Activated CD4-positive, alpha-beta T cell treated with anti-CD3 and anti-CD28 coated beads for 1 hour (primary cell): ENCODE measurements at regions not wholly inside any gene's neighbourhood (a gene's known extent, or its start where the extent isn't known, plus 50 kb on each side); places are given as distances from the start of the nearest gene placed in this dataset.

Experiments
- DNase-seq: peaks from one replicate; pipeline ENCODE4 v3.0.0-alpha.2; 2020

GRCh38 chrX:109843963-109844751 is 111.1 kb upstream of the ACSL4 start:
- DNase-seq, result no peak

GRCh38 chrX:109844986-109845385 is 111.9 kb upstream of the ACSL4 start:
- DNase-seq, result no peak

DNA sequence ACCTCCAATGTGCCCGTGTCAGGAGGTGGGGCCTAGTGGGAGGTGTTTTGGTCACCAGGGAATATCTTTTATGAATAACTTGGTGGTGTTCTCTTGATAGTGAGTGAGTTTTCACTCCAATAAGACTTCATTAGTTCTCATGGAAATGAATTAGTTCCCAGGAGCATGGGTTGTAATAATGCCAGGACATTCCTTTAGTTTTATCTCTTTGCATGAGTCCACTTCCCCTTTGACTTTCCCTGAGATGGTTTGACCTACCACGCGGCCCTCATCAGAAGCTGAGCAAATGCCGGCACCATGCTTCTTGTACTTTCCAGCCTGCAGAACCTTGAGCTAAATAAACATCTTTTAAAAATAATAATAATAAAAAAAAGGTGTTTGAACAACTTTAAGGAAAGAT is 112.9 kb upstream of the ACSL4 start:
- no peak for DNase-seq

- DNase-seq, result no peak
Measured at GRCh38 chrX:109847257-109848187, 114.5 kb upstream of the ACSL4 start.

GRCh38 chrX:109848461-109849050 is 115.5 kb upstream of the ACSL4 start:
- DNase-seq, result no peak

GRCh38 chrX:109854096-109854495 is 121.0 kb upstream of the ACSL4 start:
- no peak for DNase-seq

GRCh38 chrX:109855501-109855900 is 122.4 kb upstream of the ACSL4 start:
- DNase-seq, result no peak

- DNase-seq, result no peak
Measured at GRCh38 chrX:109856974-109857373, 123.9 kb upstream of the ACSL4 start.

- no peak for DNase-seq
Measured at GRCh38 chrX:109857584-109858228, 124.6 kb upstream of the ACSL4 start.

- no peak for DNase-seq
Measured at GRCh38 chrX:109858602-109859341, 125.7 kb upstream of the ACSL4 start.

DNA sequence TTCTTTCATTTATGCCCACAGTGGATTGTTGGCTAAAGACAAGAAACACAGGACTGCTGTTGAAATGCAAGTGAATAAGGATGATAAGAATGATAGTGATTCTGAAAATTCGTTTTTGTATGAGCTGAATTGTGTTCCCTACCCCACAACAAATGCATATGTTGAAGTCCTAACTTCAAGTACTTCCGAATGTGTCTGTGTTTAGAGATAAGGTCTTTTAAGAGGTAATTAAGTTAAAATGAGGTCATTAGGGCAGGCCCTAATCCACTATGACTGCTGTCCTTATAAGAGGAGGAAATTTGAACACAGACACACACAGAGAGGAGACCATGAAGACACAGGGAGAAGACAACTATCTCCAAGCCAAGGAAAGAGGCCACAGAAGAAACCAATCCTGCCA is 126.6 kb upstream of the ACSL4 start:
- DNase-seq, result no peak

- no peak for DNase-seq
Measured at GRCh38 chrX:109862433-109862832, 129.4 kb upstream of the ACSL4 start.

GRCh38 chrX:109863811-109864210 is 130.8 kb upstream of the ACSL4 start:
- DNase-seq, result no peak

DNA sequence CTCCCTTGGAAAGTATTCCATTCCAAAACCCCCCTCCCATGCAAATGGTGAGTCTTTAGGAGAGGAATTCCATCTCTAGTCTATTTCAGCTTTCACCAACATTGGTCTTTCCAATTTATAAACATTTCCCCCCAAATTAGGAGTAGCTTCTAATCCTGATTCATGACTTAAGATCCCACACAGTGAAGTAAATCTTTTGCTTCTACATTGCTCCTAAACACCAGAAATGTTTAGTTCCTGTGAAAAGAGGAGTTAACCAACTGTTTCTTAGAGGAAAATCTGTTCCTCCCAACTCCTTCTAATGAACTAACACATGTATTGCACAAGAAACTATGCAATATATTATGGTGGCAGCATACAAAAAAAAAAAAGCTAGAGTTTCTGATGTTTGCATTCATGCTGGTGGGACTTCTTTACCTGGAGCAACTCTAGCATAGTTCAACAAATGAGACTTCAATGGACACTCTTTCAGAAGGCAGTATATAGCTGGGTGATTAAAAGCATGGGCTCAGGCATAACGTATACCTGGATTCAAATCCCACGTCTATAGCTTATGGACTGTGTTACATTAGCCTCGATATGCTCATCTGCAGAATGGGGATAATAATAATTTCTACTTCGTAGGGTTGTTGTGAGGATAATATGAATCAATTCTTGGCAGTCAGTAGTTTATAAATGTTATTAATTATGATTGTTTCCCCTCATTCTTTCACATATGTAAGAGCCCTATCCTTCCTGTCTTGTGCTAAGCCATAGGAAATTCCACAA is 131.6 kb upstream of the TMEM164 start:
- no peak for DNase-seq

DNA sequence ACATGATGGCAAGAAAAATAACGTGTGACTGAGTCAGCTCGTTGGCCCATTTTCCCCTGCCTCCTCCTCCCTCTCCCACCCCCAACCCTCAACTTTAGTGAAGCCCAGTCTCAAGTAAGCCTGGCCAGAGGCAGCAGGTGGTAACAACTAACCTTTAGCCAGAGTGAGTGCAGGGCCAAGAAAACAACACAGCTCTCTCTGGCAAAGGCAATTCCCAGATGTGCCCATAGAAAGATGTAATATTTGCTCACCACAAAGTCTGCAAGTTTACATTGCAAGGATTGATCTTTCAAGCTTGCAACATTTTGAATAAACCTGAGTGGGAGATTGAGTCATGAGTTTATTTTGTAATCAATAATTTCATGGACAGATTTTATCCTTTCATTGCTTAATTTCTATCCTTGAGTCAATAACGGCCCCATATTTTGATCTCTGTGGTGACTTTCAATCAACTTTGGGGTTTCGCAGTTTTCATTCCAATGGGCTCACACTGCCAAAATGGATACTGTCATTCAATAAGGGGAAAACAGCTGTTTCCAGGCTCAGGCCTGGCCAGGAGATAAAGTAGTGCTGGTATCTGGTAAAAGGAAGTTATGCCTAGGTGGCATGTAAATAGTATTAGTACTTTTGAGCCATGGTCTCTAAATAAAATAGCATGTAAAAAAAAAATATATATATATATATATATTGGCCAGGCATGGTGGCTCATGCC is 130.7 kb upstream of the TMEM164 start:
- no peak for DNase-seq

- DNase-seq, result no peak
Measured at GRCh38 chrX:109873574-109873973, 129.3 kb upstream of the TMEM164 start.

GRCh38 chrX:109873983-109874382 is 128.9 kb upstream of the TMEM164 start:
- no peak for DNase-seq

DNA sequence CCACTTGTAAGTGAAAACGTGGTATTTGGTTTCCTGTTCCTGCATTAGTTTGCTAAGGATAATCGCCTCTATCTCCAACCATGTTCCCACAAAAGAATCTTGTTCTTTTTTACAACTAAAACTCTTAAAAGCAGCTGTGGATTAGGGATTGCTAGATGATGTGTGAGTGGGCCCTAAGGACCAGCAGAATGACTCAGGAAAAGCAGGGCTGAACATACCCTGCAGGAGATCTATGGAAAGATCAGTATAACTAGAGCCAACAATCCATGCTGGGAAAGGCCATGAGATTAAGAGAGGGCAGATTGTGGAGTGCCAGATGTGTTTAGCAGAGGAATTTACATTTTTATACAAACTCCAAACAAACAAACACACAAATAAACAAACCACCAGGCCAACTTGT is 128.4 kb upstream of the TMEM164 start:
- DNase-seq, result no peak

DNA sequence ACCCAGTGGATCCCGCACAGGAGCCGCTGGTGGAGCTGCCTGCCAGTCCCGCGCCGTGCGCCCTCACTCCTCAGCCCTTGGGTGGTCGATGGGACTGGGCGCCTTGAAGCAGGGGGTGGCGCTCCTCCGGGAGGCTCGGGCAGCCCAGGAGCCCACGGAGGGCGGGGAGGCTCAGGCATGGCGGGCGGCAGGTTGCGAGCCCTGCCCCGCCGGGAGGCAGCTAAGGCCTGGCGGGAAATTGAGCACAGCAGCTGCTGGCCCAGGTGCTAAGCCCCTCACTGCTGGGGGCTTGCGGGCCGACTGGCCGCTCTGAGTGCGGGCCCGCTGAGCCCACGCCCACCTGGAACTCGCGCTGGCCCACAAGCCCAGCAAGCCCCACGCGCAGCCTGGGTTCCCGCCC is 127.1 kb upstream of the TMEM164 start:
- no peak for DNase-seq

DNA sequence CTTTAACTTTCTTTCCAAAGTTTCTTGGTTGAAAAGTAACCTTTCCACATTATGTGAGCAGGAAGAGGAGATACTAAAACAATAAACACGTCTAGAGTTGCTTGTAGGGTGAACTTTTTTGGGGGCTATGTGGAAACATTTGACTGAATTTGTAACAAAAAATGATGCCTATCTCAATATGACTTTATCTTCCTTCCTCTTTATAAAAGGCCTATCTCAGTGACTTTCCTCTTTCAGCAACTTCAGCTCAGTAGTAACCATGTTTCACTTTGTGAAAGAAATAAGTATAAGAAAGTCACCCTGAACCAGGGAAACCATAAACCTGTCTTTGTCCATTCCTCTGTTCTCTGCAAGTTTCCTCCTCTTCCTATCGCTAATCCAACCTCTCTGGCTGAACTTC is 124.7 kb upstream of the TMEM164 start:
- no peak for DNase-seq

GRCh38 chrX:109879991-109880390 is 122.9 kb upstream of the TMEM164 start:
- no peak for DNase-seq
